Activated CD4-positive, alpha-beta T cell treated with anti-CD3 and anti-CD28 coated beads, Interleukin-2, amount 10 ng/mL, durations not matched to agents 24 days and 14 days (primary cell): ENCODE measurements at regions not wholly inside any gene's neighbourhood (a gene's known extent, or its start where the extent isn't known, plus 50 kb on each side); places are given as distances from the start of the nearest gene placed in this dataset.

Experiments
- DNase-seq: peaks from one replicate; pipeline ENCODE4 v3.0.0; 2022
- H3K27ac Mint-ChIP-seq: one replicate; pipeline ENCODE4 v1.8.0; 2022; ENCODE audit warnings: mild to moderate bottlenecking, mixed read lengths
- H3K27me3 Mint-ChIP-seq: one replicate; pipeline ENCODE4 v1.8.0; 2022; ENCODE audit warnings: mixed read lengths
- H3K36me3 Mint-ChIP-seq: one replicate; pipeline ENCODE4 v1.8.0; 2022; ENCODE audit warnings: low read depth, mild to moderate bottlenecking, mixed read lengths
- H3K4me1 Mint-ChIP-seq: one replicate; pipeline ENCODE4 v1.8.0; 2021; ENCODE audit warnings: mixed read lengths
- H3K4me3 Mint-ChIP-seq: one replicate; pipeline ENCODE4 v1.8.0; 2022; ENCODE audit warnings: mild to moderate bottlenecking, moderate library complexity, mixed read lengths
- H3K9me3 Mint-ChIP-seq: one replicate; pipeline ENCODE4 v1.8.0; 2021; ENCODE audit warnings: mixed read lengths
- intact Hi-C: fragments of 100-400 bp; cut with micrococcal nuclease; formaldehyde crosslinking; loops from one replicate; pipeline ENCODE4 v1.15.1; 2023

GRCh38 chr17:72305472-72305871 is 184.7 kb downstream of the SOX9 start:
- no peaks in the 10 kb centered on the region for H3K4me1 Mint-ChIP-seq
- H3K9me3 Mint-ChIP-seq, result no peaks in the 10 kb centered on the region
- H3K4me3 Mint-ChIP-seq, result no peak overlapping the region
- H3K36me3 Mint-ChIP-seq, result no peaks in the 10 kb centered on the region
- H3K27ac Mint-ChIP-seq, result no peak overlapping the region
- H3K27me3 Mint-ChIP-seq, result no peaks in the 10 kb centered on the region
- intact Hi-C loops, result no loop called here
- DNase-seq, result no peak

GRCh38 chr17:72306037-72306436 is 185.2 kb downstream of the SOX9 start:
- no peak overlapping the region for H3K4me3 Mint-ChIP-seq
- DNase-seq, result no peak
- intact Hi-C loops, result no loop called here

GRCh38 chr17:72307836-72308235 is 187.0 kb downstream of the SOX9 start:
- intact Hi-C loops, result no loop called here
- no peak for DNase-seq
- H3K4me3 Mint-ChIP-seq, result no peak overlapping the region
- no peaks in the 10 kb centered on the region for H3K9me3 Mint-ChIP-seq
- no peak overlapping the region for H3K27ac Mint-ChIP-seq
- no peaks in the 10 kb centered on the region for H3K4me1 Mint-ChIP-seq
- no peaks in the 10 kb centered on the region for H3K36me3 Mint-ChIP-seq
- no peaks in the 10 kb centered on the region for H3K27me3 Mint-ChIP-seq

More at GRCh38 chr17:72306037-72306436, 185.2 kb downstream of the SOX9 start:
- Mint-ChIP-seq H3K27me3 (no peaks in the 10 kb centered on the region), H3K4me1 (no peaks in the 10 kb centered on the region), H3K36me3 (no peaks in the 10 kb centered on the region), H3K27ac (no peak overlapping the region), H3K9me3 (no peaks in the 10 kb centered on the region)

GRCh38 chr17:72308744-72309385 is 188.0 kb downstream of the SOX9 start:
- Mint-ChIP-seq H3K4me3 (no peak overlapping the region), H3K9me3 (no peaks in the 10 kb centered on the region), H3K4me1 (no peaks in the 10 kb centered on the region), H3K36me3 (no peaks in the 10 kb centered on the region), H3K27ac (no peak overlapping the region), H3K27me3 (no peaks in the 10 kb centered on the region)
- intact Hi-C loops, result no loop called here
- no peak for DNase-seq

GRCh38 chr17:72311004-72311403 is 190.2 kb downstream of the SOX9 start:
- H3K27me3 Mint-ChIP-seq, result no peaks in the 10 kb centered on the region
- no peak overlapping the region for H3K4me3 Mint-ChIP-seq
- no peaks in the 10 kb centered on the region for H3K9me3 Mint-ChIP-seq
- DNase-seq, result no peak
- intact Hi-C loops, result no loop called here
- peak overlapping the region; percentile 17 for H3K27ac Mint-ChIP-seq
- H3K36me3 Mint-ChIP-seq, result no peaks in the 10 kb centered on the region
- H3K4me1 Mint-ChIP-seq, result no peaks in the 10 kb centered on the region

GRCh38 chr17:72315122-72315913 is 194.5 kb downstream of the SOX9 start:
- no peak overlapping the region for H3K27ac Mint-ChIP-seq
- no peaks in the 10 kb centered on the region for H3K36me3 Mint-ChIP-seq
- no peak overlapping the region for H3K4me3 Mint-ChIP-seq
- no peaks in the 10 kb centered on the region for H3K9me3 Mint-ChIP-seq
- no peaks in the 10 kb centered on the region for H3K27me3 Mint-ChIP-seq
- no peaks in the 10 kb centered on the region for H3K4me1 Mint-ChIP-seq
- intact Hi-C loops, result no loop called here
- no peak for DNase-seq

- Mint-ChIP-seq H3K4me1 (no peaks in the 10 kb centered on the region), H3K27me3 (no peaks in the 10 kb centered on the region), H3K27ac (no peak overlapping the region), H3K36me3 (no peaks in the 10 kb centered on the region), H3K4me3 (no peak overlapping the region), H3K9me3 (no peaks in the 10 kb centered on the region)
- DNase-seq, result no peak
- intact Hi-C loops, result no loop called here
Observed at GRCh38 chr17:72318131-72318530, 197.3 kb downstream of the SOX9 start.

GRCh38 chr17:72321896-72322295 is 201.1 kb downstream of the SOX9 start:
- intact Hi-C loops, result no loop called here
- Mint-ChIP-seq H3K4me1 (no peaks in the 10 kb centered on the region), H3K9me3 (no peaks in the 10 kb centered on the region), H3K36me3 (no peaks in the 10 kb centered on the region), H3K27ac (no peak overlapping the region), H3K4me3 (no peak overlapping the region), H3K27me3 (no peaks in the 10 kb centered on the region)
- no peak for DNase-seq

- DNase-seq, result no peak
- Mint-ChIP-seq H3K36me3 (no peaks in the 10 kb centered on the region), H3K9me3 (no peaks in the 10 kb centered on the region), H3K27me3 (peaks cover 1% of the 10 kb centered on the region), H3K27ac (no peak overlapping the region), H3K4me3 (no peak overlapping the region), H3K4me1 (no peaks in the 10 kb centered on the region)
- intact Hi-C loops, result no loop called here
Observed at GRCh38 chr17:72332367-72332766, 211.5 kb downstream of the SOX9 start.

- no peak for DNase-seq
- H3K4me3 Mint-ChIP-seq, result no peak overlapping the region
- no peaks in the 10 kb centered on the region for H3K9me3 Mint-ChIP-seq
- H3K4me1 Mint-ChIP-seq, result no peaks in the 10 kb centered on the region
- intact Hi-C loops, result no loop called here
- peaks cover 1% of the 10 kb centered on the region for H3K27me3 Mint-ChIP-seq
- H3K27ac Mint-ChIP-seq, result no peak overlapping the region
- no peaks in the 10 kb centered on the region for H3K36me3 Mint-ChIP-seq
Observed at GRCh38 chr17:72333570-72333969, 212.8 kb downstream of the SOX9 start.

- Mint-ChIP-seq H3K9me3 (no peaks in the 10 kb centered on the region), H3K27me3 (peaks cover 1% of the 10 kb centered on the region), H3K4me3 (no peak overlapping the region), H3K36me3 (no peaks in the 10 kb centered on the region), H3K27ac (no peak overlapping the region), H3K4me1 (no peaks in the 10 kb centered on the region)
- no peak for DNase-seq
- intact Hi-C loops, result no loop called here
Observed at GRCh38 chr17:72334205-72334604, 213.4 kb downstream of the SOX9 start.

- no peak for DNase-seq
- Mint-ChIP-seq H3K27me3 (peaks cover 1% of the 10 kb centered on the region), H3K36me3 (no peaks in the 10 kb centered on the region), H3K27ac (no peak overlapping the region), H3K4me1 (no peaks in the 10 kb centered on the region), H3K9me3 (no peaks in the 10 kb centered on the region), H3K4me3 (no peak overlapping the region)
- intact Hi-C loops, result no loop called here
Observed at GRCh38 chr17:72336026-72336803, 215.4 kb downstream of the SOX9 start.

- H3K4me3 Mint-ChIP-seq, result no peak overlapping the region
- peaks cover 1% of the 10 kb centered on the region for H3K27me3 Mint-ChIP-seq
- no peak overlapping the region for H3K27ac Mint-ChIP-seq
- intact Hi-C loops, result no loop called here
- no peaks in the 10 kb centered on the region for H3K36me3 Mint-ChIP-seq
- no peaks in the 10 kb centered on the region for H3K9me3 Mint-ChIP-seq
- no peaks in the 10 kb centered on the region for H3K4me1 Mint-ChIP-seq
- no peak for DNase-seq
Observed at GRCh38 chr17:72336804-72337070, 215.9 kb downstream of the SOX9 start.

- Mint-ChIP-seq H3K27ac (no peak overlapping the region), H3K4me3 (no peak overlapping the region), H3K27me3 (peaks cover 1% of the 10 kb centered on the region), H3K9me3 (no peaks in the 10 kb centered on the region), H3K4me1 (no peaks in the 10 kb centered on the region), H3K36me3 (no peaks in the 10 kb centered on the region)
- DNase-seq, result no peak
- intact Hi-C loops, result no loop called here
Observed at GRCh38 chr17:72338304-72338703, 217.5 kb downstream of the SOX9 start.
